ENCODE measurements at regions not wholly inside any gene's neighbourhood (a gene's known extent, or its start where the extent isn't known, plus 50 kb on each side); places are given as distances from the start of the nearest gene placed in this dataset.

- H3K4me3 ChIP-seq (replicated peaks; ENCODE audit: insufficient read depth, low read length): no peak overlapping the region
- TF ChIP-seq SPI1 (IDR thresholded peaks at IDR 0.05; ENCODE audit: borderline replicate concordance, low read depth): no peak
- TF ChIP-seq CTCF (IDR thresholded peaks at IDR 0.05; ENCODE audit: insufficient read depth, low read length): no peak
- no peak for TF ChIP-seq GABPA (IDR thresholded peaks at IDR 0.05; ENCODE audit: low read depth)
- no peak for TF ChIP-seq REST (IDR thresholded peaks at IDR 0.05; ENCODE audit: insufficient replicate concordance, low read depth)
- TF ChIP-seq POLR2AphosphoS5 (IDR thresholded peaks at IDR 0.05; ENCODE audit: low read depth): no peak
- no peak overlapping the region for H3K27ac ChIP-seq (replicated peaks)
- H3K27me3 ChIP-seq (ENCODE audit: insufficient read depth, poor library complexity, severe bottlenecking): peaks cover 2% of the 10 kb centered on the region
- no peak for DNase-seq (ENCODE audit: low read depth in 1 of 2, low spot score in 1 of 2)
These were observed 134.3 kb upstream of the PPARGC1A start for GRCh38 chr4:24024157-24024556.

GRCh38 chr4:24015782-24016181 is 125.9 kb upstream of the PPARGC1A start:
- H3K27me3 ChIP-seq (ENCODE audit: insufficient read depth, poor library complexity, severe bottlenecking): no peaks in the 10 kb centered on the region
- no peak overlapping the region for H3K27ac ChIP-seq (replicated peaks)
- no peak overlapping the region for H3K4me3 ChIP-seq (replicated peaks; ENCODE audit: insufficient read depth, low read length)
- DNase-seq (ENCODE audit: low read depth in 1 of 2, low spot score in 1 of 2): no peak
- no peak for TF ChIP-seq GABPA (IDR thresholded peaks at IDR 0.05; ENCODE audit: low read depth)

DNA sequence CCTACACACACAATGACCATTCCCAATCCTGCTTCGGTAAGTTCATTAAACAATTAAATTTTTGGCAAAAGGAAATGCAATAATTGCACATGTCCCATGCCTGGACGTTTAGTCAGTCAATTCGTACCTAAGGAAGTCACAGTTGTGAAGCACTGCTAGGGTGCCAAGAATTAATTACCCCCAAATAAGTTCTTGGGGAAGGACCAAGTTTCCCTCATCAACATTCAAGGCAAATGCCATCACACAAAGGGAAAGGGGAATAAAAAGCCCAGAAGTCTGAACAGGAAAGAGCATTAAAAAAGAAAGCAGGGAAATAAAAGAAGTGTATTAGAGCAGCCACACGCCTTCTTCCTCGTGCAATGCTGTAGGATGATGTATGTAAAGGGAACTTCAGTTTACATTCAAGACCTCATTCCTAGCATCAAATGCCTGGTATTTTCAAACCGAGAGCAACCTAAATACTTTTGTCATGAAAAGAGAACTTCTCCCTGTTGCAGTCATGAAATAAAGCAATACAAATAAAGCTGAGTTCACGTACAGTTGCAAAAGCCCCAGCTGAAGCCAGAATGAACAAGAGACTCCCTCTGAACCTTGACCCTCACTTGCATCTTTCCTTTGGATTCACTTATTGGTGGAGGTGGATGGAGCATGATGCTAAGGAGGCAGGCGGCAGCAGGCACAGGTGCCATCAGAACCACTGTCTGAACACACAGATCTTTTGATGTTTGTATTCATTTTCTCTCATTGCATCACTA is 124.0 kb upstream of the PPARGC1A start:
- no peak for DNase-seq (ENCODE audit: low read depth in 1 of 2, low spot score in 1 of 2)
- Histone ChIP-seq H3K4me3 (replicated peaks; ENCODE audit: insufficient read depth, low read length) (no peak overlapping the region), H3K27me3 (ENCODE audit: insufficient read depth, poor library complexity, severe bottlenecking) (peaks cover 3% of the 10 kb centered on the region), H3K27ac (replicated peaks) (no peak overlapping the region)
- no peak for TF ChIP-seq CTCF (IDR thresholded peaks at IDR 0.05; ENCODE audit: insufficient read depth, low read length)
- no peak for TF ChIP-seq POLR2AphosphoS5 (IDR thresholded peaks at IDR 0.05; ENCODE audit: low read depth)
- TF ChIP-seq GABPA (IDR thresholded peaks at IDR 0.05; ENCODE audit: low read depth): no peak
- no peak for TF ChIP-seq SPI1 (IDR thresholded peaks at IDR 0.05; ENCODE audit: borderline replicate concordance, low read depth)
- no peak for TF ChIP-seq REST (IDR thresholded peaks at IDR 0.05; ENCODE audit: insufficient replicate concordance, low read depth)

- H3K27ac ChIP-seq (replicated peaks): no peak overlapping the region
- TF ChIP-seq CTCF (IDR thresholded peaks at IDR 0.05; ENCODE audit: insufficient read depth, low read length): no peak
- TF ChIP-seq GABPA (IDR thresholded peaks at IDR 0.05; ENCODE audit: low read depth): no peak
- no peak for TF ChIP-seq POLR2AphosphoS5 (IDR thresholded peaks at IDR 0.05; ENCODE audit: low read depth)
- TF ChIP-seq REST (IDR thresholded peaks at IDR 0.05; ENCODE audit: insufficient replicate concordance, low read depth): no peak
- TF ChIP-seq SPI1 (IDR thresholded peaks at IDR 0.05; ENCODE audit: borderline replicate concordance, low read depth): no peak
- peaks cover 3% of the 10 kb centered on the region for H3K27me3 ChIP-seq (ENCODE audit: insufficient read depth, poor library complexity, severe bottlenecking)
- DNase-seq (ENCODE audit: low read depth in 1 of 2, low spot score in 1 of 2): no peak
- no peak overlapping the region for H3K4me3 ChIP-seq (replicated peaks; ENCODE audit: insufficient read depth, low read length)
These were observed 121.1 kb upstream of the PPARGC1A start for GRCh38 chr4:24010994-24011393.

All from HL-60 (cell line).